Fibroblast of peridontal ligament (primary cell): ENCODE measurements at regions not wholly inside any gene's neighbourhood (a gene's known extent, or its start where the extent isn't known, plus 50 kb on each side); places are given as distances from the start of the nearest gene placed in this dataset.
A peak's percentile ranks its signal among the peaks of the same experiment; 100 is the strongest.

ENCODE experiments used
- DNase-seq: peaks from one replicate; pipeline ENCODE4 v3.0.0-alpha.2; 2010; ENCODE audit errors: extremely low read depth

GRCh38 chr10:4267086-4267773 lies 482.2 kb upstream of the KLF6 start:
- DNase-seq, result peak; percentile 23

GRCh38 chr10:4266416-4267085 lies 481.5 kb upstream of the KLF6 start:
- peak; percentile 73 for DNase-seq

DNA sequence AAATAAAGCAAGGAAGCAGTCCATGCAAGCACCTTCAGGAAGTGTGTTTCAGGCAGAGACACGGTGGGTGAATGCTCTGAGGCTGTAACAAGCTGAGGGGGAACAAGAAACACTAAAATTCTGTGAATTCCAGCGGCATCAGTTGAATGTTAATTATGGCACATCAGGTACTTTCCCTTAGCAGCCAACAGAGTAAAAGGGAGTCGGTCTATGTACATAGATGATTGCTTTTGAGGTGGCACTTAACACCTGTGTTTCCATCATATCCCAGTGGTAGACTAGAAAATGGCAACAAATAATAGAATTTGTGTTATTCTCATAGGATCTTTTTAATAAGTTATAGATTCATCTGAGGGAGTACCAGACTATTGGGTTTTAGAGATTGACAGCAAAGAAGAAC lies 481.0 kb upstream of the KLF6 start:
- no peak for DNase-seq

- no peak for DNase-seq
Measured at GRCh38 chr10:4264209-4264865, 479.3 kb upstream of the KLF6 start.

DNA sequence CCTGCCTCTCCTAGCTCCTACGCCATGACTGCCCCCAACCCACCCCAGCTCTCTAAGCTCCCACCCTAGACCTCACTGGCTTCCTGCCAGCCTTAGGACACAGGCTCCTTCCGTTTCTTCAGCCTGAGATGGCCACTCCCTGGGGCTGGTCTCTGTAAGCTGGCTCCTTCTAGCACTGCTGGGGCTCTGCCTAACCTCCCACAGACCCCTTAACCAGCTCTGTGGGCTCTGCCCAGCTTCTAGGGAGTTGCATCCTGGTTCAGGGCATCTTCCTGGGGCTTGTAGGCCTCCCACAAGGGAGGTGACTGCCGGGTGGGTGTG lies 478.6 kb upstream of the KLF6 start:
- DNase-seq, result no peak

DNA sequence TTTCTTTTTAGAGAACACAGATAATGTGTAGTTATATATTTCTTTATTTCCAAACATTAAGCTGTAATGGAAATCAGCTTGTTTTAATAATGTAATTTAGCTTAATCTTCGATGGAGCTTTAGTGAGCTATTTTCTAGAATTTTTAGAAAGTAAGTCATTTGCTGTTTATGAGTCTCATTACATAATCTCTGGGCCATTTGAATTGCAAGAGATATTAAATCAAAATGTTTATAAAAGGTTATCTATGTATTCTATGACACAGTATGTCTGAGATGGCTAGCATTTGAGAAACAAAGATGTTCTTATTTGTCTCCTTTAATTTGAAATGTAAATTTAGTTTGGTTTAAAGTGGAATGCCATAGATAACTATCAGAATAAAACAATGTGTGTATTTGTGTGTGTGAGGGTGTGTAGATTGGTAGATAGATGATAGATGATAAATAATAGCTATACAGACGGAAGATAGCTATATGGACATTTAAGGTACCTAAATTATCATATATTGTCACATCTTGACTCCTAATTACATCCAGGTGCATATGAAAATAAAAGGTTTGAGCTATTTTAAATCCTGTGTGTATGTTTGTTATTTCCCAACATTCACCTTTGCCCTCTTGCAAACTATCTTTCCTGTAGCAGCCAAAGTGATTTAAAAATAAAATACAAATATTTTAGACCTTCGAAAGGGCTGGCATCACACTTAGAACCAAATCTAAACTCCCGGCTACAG lies 478.0 kb upstream of the KLF6 start:
- peak; percentile 22 for DNase-seq

DNA sequence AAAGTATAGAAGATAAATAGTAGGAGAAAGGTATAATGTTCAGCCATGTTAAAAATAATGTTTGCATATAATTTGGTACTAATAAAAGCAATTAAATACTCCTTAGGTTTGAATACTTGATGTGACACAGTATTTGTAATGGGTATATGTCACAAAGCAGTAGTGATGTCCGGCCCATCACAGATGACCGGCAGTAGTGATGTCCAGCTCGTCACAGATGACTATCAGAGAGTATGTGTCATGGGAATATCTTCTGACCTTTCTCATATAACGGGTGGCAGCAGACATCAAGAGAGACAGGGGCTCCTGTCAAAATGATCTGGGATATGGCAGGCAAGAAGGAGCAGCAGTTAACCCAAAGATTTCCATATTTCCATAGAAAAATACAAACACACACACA lies 477.4 kb upstream of the KLF6 start:
- no peak for DNase-seq

DNA sequence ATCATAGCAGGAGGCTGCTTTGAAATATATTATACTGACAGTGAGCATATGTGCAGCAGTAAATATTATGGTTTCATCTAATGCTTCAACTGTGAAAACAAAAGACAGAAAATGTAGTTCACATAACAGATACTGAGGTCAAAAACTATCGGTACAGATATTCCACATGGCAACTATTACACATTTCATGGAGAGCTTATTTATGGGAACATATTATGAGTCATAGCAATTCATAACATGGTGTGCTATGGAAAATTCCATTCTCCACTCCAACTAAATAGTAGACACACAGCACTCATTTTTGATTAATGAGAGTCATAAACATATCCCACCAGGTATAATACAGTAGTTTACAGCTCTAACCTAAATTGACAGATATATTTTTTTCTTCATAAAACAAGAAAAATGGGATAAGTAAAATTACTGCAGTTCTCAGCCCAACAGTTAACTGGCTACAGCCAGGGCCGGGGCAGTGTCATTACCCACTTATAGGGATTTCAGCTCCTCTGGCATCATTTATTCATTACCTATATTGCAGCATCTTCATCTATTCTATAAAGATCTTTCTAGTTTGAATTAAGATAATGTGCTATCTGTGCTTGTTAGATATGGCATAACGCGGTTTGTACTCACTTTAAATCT lies 475.6 kb upstream of the KLF6 start:
- DNase-seq, result peak; percentile 83

DNA sequence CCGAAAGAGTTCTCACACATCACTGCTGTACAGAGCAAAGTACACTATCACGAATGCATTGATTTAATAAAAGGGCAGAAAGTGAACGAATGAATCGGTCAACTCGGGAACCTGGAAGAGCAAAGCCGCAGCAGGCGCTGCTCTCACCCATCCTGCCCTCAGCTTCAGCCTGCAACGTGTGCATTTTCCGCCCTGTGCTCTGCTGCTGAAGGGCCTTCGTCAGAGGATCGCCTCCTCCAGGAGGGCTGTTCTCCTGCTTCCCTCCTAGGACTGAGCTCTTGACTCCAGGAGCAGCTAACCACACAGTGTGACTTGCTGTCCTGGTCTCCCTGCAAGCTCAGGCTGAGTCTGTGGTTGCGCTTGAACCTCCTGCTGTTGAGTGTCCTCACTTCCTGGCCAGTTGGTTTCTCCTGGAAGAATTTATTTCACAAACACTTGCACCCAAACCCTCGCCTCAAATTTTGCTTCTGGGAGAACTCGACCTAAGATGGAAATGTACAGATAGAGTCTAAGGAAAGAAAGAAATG lies 473.0 kb upstream of the KLF6 start:
- DNase-seq, result no peak

- DNase-seq, result no peak
Measured at GRCh38 chr10:4256971-4257370, 472.0 kb upstream of the KLF6 start.

GRCh38 chr10:4255751-4256150 lies 470.7 kb upstream of the KLF6 start:
- no peak for DNase-seq

GRCh38 chr10:4254101-4254994 lies 469.3 kb upstream of the KLF6 start:
- DNase-seq, result peak; percentile 94

DNA sequence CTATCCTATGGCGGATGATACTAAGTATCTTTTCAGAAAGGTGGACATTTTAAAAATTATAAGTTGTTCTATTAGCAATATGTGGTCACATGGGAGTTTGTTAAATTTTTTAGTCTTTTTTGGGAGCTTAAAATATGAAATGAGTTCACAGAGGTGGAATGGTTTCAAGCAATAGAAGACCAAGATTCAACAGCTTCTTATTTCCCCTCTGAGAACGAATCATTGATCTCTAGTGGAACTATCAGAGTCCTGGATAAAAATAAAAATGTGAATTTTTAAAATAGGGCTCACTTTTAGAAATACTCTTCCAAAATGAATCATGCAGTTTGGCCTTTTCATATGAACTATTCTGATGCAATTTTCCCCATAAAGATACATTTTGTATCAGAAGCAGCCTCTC lies 467.7 kb upstream of the KLF6 start:
- peak; percentile 39 for DNase-seq

- no peak for DNase-seq
Measured at GRCh38 chr10:4250587-4250887, 465.5 kb upstream of the KLF6 start.

DNA sequence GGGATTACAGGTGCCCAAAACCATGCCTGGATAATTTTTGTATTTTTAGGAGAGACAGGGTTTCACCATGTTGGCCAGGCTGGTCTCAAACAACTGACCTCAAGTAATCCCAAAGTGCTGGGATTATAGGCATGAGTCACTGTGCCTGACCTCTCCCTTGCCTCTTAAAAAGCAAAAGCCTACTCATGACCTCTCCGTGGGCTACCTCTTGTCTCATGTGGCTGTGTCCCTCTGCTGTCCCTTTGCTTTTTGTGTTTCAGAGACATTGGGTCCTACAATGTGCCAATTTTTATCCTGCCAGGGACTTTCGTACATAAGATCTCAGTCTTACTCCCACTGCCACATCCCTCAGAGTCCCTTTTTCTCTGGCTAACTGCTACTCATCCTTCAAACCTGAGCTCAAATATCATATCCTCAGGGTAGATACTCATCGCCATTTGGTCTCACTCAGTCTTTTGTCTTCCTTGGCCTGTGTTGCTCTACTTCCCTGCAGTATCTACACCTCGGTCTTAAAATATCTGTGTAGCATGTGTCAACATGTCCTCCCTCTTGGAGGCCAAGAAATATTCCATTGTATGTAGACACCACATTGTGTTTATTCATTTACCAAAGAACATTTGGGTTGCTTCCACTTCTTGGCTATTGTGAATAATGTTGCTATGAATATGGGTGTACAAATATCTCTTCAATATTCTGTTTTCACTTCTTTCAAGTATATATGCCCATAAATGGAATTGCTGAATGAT lies 465.0 kb upstream of the KLF6 start:
- DNase-seq, result peak; percentile 7

GRCh38 chr10:4247379-4247778 lies 462.4 kb upstream of the KLF6 start:
- no peak for DNase-seq

DNA sequence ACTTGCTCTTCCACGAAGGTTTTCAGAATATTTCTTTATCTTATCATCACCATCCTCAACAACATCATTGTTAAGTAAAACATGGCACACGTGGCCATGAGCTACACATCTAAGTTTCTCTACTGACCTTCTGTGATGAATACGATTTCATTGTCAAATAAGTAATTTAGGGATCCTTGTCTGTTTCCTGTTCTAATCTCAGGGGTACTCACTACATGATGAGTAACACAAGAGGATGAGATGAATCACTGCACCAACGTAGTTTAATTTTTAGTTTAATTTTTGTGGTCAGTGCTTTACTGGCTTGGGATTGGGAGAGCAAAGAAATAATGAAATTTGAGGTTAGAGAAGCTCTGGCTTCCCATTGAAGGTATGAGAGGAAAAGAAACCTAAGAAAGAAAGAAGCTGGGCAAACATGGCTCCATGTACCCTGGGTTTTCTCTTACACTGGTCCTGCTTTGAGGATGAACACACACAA lies 461.9 kb upstream of the KLF6 start:
- peak; percentile 99 for DNase-seq

- DNase-seq, result peak; percentile 100
Measured at GRCh38 chr10:4243651-4244050, 458.6 kb upstream of the KLF6 start.

- no peak for DNase-seq
Measured at GRCh38 chr10:4243169-4243568, 458.2 kb upstream of the KLF6 start.

- peak; percentile 87 for DNase-seq
Measured at GRCh38 chr10:4242561-4243035, 457.6 kb upstream of the KLF6 start.
